Activated T-helper 1 cell treated with anti-CD3 and anti-CD28 coated beads, Interleukin-12 subunit alpha, Interleukin-12 subunit beta, Interleukin-2, Interleukin-4 antibody, amounts not matched to agents 30 ng/mL and 10 ng/mL and 1 ng/mL, durations not matched to agents 14 hours and 24 hours and 36 hours (primary cell): ENCODE measurements at regions not wholly inside any gene's neighbourhood (a gene's known extent, or its start where the extent isn't known, plus 50 kb on each side); places are given as distances from the start of the nearest gene placed in this dataset.

Experiments
- DNase-seq: peaks from one replicate; pipeline ENCODE4 v3.0.0; 2021; ENCODE audit warnings: low spot score
- H3K27ac Mint-ChIP-seq: one replicate; pipeline ENCODE4 v1.8.0; 2021; ENCODE audit warnings: mild to moderate bottlenecking, mixed read lengths
- H3K27me3 Mint-ChIP-seq: one replicate; pipeline ENCODE4 v1.8.0; 2022; ENCODE audit warnings: mild to moderate bottlenecking, moderate library complexity, mixed read lengths; ENCODE audit not compliant: insufficient read depth
- H3K36me3 Mint-ChIP-seq: one replicate; pipeline ENCODE4 v1.8.0; 2021; ENCODE audit warnings: low read depth, mixed read lengths
- H3K4me1 Mint-ChIP-seq: one replicate; pipeline ENCODE4 v1.8.0; 2021; ENCODE audit warnings: low read depth, mixed read lengths
- H3K4me3 Mint-ChIP-seq: one replicate; pipeline ENCODE4 v1.8.0; 2021; ENCODE audit warnings: mild to moderate bottlenecking, moderate library complexity, mixed read lengths
- H3K9me3 Mint-ChIP-seq: one replicate; pipeline ENCODE4 v1.8.0; 2021; ENCODE audit warnings: mixed read lengths
- intact Hi-C: fragments of 100-400 bp; cut with micrococcal nuclease; formaldehyde crosslinking; loops from one replicate; pipeline ENCODE4 v1.15.1; 2024

DNA sequence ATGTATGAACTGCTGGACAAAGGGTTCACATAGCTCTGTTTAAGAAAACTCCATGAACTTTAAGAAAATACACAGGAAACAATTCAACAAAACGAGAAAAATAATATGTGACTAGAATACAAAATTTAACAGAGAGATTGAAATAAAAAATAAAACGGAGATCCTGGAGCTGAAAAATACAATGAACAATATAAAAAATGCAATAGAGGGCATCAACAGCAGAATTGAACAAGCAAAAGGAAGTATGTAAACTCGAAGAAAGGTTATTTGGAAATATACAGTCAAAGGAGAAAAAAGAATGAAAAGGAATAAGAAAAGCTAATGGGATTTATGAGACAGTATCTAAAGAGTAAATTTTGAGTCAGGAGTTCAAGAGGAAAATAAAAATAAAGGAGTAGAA is 163.0 kb upstream of the DACH1 start:
- Mint-ChIP-seq H3K4me1 (no peaks in the 10 kb centered on the region), H3K27ac (no peak overlapping the region), H3K4me3 (no peak overlapping the region), H3K9me3 (peaks cover 16% of the 10 kb centered on the region), H3K36me3 (no peaks in the 10 kb centered on the region), H3K27me3 (no peaks in the 10 kb centered on the region)
- DNase-seq, result no peak
- intact Hi-C loops, result no loop called here

DNA sequence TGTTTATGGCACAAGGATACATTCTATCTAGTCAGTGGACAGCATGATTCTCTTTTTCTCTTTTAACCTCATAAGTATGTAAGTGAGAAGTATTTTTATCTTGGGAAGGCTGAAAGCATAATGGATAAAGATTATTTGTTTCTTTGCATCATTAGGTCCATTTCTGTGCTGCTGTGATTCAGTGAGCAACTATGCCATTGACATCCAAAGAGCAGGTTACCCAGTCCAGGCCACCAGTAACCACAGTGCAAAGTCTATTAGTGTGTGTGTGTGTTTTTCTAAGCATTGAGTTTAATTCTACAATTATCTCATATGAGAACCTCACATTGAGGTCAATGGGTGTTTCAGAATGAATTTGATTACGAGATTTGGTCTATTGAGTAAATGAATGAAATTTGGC is 158.8 kb upstream of the DACH1 start:
- H3K4me3 Mint-ChIP-seq, result no peak overlapping the region
- no peaks in the 10 kb centered on the region for H3K36me3 Mint-ChIP-seq
- intact Hi-C loops, result no loop called here
- no peak overlapping the region for H3K27ac Mint-ChIP-seq
- peaks cover 16% of the 10 kb centered on the region for H3K9me3 Mint-ChIP-seq
- no peak for DNase-seq
- no peaks in the 10 kb centered on the region for H3K4me1 Mint-ChIP-seq
- H3K27me3 Mint-ChIP-seq, result no peaks in the 10 kb centered on the region

DNA sequence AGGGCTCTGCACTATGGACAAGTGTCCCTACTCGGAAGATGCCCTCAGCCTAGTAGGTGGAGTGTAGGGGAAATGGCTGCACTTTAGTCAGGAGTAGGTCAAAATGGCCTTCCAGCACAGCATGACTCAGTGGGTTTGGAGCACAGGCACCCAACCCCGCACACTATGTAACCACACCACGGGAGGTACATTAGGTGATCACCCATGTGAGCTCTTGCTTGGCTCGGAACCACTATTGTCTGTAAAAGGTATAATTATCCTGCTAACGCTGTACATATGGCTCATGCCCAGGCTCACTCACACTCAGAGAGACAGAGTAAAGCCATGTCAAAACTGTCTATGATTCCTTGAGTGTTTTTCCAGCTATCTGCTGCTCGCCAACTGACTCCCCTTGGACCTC is 156.9 kb upstream of the DACH1 start:
- Mint-ChIP-seq H3K27ac (no peak overlapping the region), H3K4me3 (no peak overlapping the region), H3K4me1 (no peaks in the 10 kb centered on the region), H3K9me3 (peaks cover 9% of the 10 kb centered on the region), H3K27me3 (no peaks in the 10 kb centered on the region), H3K36me3 (no peaks in the 10 kb centered on the region)
- DNase-seq, result no peak
- intact Hi-C loops, result no loop called here

DNA sequence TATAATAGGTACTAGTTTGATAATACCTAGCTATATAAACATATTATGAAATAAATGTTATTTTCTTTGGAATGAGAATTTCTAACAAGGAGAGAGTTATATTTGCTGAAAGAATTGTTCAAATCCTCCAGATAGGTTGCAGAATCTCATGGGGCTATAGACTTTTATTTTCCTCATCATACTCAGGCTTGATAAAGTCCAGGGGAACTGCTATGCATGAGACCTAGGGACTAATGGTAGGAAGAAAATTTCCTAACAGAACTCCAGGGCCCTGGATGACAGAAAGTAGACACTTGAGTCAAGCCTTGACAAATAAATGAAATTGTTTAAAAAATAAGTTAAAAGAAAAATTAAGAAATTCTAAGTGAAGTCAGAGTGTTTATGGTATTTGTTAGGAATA is 138.5 kb upstream of the DACH1 start:
- Mint-ChIP-seq H3K4me1 (no peaks in the 10 kb centered on the region), H3K9me3 (no peaks in the 10 kb centered on the region), H3K27ac (no peak overlapping the region), H3K27me3 (no peaks in the 10 kb centered on the region), H3K4me3 (no peak overlapping the region), H3K36me3 (no peaks in the 10 kb centered on the region)
- intact Hi-C loops, result no loop called here
- no peak for DNase-seq

- H3K4me3 Mint-ChIP-seq, result no peak overlapping the region
- intact Hi-C loops, result no loop called here
Observed at GRCh38 chr13:72004784-72005374, 137.9 kb upstream of the DACH1 start.

DNA sequence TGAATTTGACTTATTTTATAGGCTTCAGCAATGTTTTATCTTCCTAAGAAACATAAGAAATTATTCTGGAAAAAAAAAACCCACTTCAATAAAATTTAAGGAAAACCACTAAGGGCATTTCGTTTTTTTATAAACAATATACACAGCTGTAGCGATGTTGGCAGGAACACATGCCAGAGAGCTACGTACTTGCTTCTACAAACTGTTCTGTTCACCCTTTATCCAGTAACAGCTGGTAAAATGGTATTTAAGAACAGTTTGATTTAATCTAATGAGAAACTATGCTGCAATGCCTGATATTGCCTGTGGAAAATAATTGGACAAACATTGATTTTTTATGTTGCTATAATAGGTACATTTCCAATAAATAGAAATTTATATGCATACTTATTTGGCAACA is 137.2 kb upstream of the DACH1 start:
- Mint-ChIP-seq H3K4me3 (no peak overlapping the region), H3K9me3 (peaks cover 2% of the 10 kb centered on the region), H3K27me3 (no peaks in the 10 kb centered on the region), H3K27ac (no peak overlapping the region), H3K36me3 (no peaks in the 10 kb centered on the region), H3K4me1 (no peaks in the 10 kb centered on the region)
- intact Hi-C loops, result no loop called here
- DNase-seq, result no peak

More at GRCh38 chr13:72004784-72005374, 137.9 kb upstream of the DACH1 start:
- DNase-seq, result no peak
- H3K4me1 Mint-ChIP-seq, result no peaks in the 10 kb centered on the region
- no peaks in the 10 kb centered on the region for H3K27me3 Mint-ChIP-seq
- no peaks in the 10 kb centered on the region for H3K9me3 Mint-ChIP-seq
- H3K27ac Mint-ChIP-seq, result no peak overlapping the region
- H3K36me3 Mint-ChIP-seq, result no peaks in the 10 kb centered on the region

DNA sequence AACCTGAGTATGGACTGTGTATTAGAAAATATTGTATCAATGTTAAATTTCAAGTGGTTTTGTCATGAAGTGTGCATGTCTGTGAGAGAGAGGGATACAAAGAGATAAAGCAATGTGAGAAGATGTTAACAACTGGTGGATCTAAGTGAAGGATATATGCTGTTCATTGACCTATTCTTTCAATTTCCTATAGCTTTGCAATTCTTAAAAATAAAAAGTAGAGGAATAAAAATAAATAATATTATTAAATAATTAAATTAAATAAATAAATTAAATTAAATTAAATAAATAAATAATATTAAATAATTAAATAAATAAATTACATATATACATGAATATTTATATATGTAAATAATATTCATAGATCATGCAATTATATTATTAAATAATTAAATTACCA is 131.2 kb upstream of the DACH1 start:
- Mint-ChIP-seq H3K4me3 (no peak overlapping the region), H3K27me3 (no peaks in the 10 kb centered on the region), H3K36me3 (no peaks in the 10 kb centered on the region), H3K9me3 (peaks cover 13% of the 10 kb centered on the region), H3K4me1 (no peaks in the 10 kb centered on the region), H3K27ac (no peak overlapping the region)
- intact Hi-C loops, result no loop called here
- DNase-seq, result no peak

GRCh38 chr13:71979616-71980015 is 112.6 kb upstream of the DACH1 start:
- Mint-ChIP-seq H3K9me3 (peaks cover 5% of the 10 kb centered on the region), H3K27me3 (no peaks in the 10 kb centered on the region), H3K4me1 (no peaks in the 10 kb centered on the region), H3K27ac (no peak overlapping the region), H3K4me3 (no peak overlapping the region), H3K36me3 (no peaks in the 10 kb centered on the region)
- intact Hi-C loops, result no loop called here
- DNase-seq, result no peak

- H3K9me3 Mint-ChIP-seq, result no peaks in the 10 kb centered on the region
- DNase-seq, result no peak
- intact Hi-C loops, result no loop called here
- no peak overlapping the region for H3K4me3 Mint-ChIP-seq
- H3K36me3 Mint-ChIP-seq, result no peaks in the 10 kb centered on the region
- H3K27ac Mint-ChIP-seq, result no peak overlapping the region
- H3K27me3 Mint-ChIP-seq, result no peaks in the 10 kb centered on the region
- H3K4me1 Mint-ChIP-seq, result no peaks in the 10 kb centered on the region
Observed at GRCh38 chr13:71977028-71977427, 110.0 kb upstream of the DACH1 start.

DNA sequence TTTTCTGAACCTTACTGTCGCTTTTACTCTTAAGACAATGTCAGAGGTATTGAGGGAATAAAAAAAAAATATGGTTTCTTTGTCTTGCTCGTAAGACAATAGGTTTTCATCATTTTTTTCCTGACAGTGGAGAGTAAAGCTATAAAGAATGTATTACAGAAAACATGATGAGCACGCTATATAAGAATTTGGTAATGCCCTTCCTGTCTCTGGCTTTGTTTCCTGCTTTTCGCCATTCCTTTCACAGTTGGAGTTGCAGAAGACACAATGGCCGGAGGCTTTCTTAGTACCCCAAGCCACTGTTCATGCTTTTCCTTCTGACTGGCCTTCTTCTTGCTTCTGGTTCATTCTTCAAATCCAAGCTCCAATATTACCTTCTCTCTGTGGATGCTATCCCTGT is 101.0 kb upstream of the DACH1 start:
- Mint-ChIP-seq H3K27me3 (no peaks in the 10 kb centered on the region), H3K9me3 (no peaks in the 10 kb centered on the region), H3K36me3 (no peaks in the 10 kb centered on the region), H3K27ac (no peak overlapping the region), H3K4me3 (no peak overlapping the region), H3K4me1 (no peaks in the 10 kb centered on the region)
- DNase-seq, result no peak
- intact Hi-C loops, result no loop called here

GRCh38 chr13:71964491-71965100 is 97.6 kb upstream of the DACH1 start:
- H3K27ac Mint-ChIP-seq, result no peak overlapping the region
- H3K9me3 Mint-ChIP-seq, result no peaks in the 10 kb centered on the region
- H3K27me3 Mint-ChIP-seq, result no peaks in the 10 kb centered on the region
- peak overlapping the region; percentile 63 for H3K4me3 Mint-ChIP-seq
- no peaks in the 10 kb centered on the region for H3K4me1 Mint-ChIP-seq
- H3K36me3 Mint-ChIP-seq, result no peaks in the 10 kb centered on the region
- DNase-seq, result no peak
- intact Hi-C loops, result no loop called here

GRCh38 chr13:71962735-71963134 is 95.7 kb upstream of the DACH1 start:
- H3K4me1 Mint-ChIP-seq, result no peaks in the 10 kb centered on the region
- H3K36me3 Mint-ChIP-seq, result no peaks in the 10 kb centered on the region
- H3K27ac Mint-ChIP-seq, result no peak overlapping the region
- intact Hi-C loops, result no loop called here
- no peak for DNase-seq
- H3K4me3 Mint-ChIP-seq, result no peak overlapping the region
- no peaks in the 10 kb centered on the region for H3K9me3 Mint-ChIP-seq
- H3K27me3 Mint-ChIP-seq, result no peaks in the 10 kb centered on the region

DNA sequence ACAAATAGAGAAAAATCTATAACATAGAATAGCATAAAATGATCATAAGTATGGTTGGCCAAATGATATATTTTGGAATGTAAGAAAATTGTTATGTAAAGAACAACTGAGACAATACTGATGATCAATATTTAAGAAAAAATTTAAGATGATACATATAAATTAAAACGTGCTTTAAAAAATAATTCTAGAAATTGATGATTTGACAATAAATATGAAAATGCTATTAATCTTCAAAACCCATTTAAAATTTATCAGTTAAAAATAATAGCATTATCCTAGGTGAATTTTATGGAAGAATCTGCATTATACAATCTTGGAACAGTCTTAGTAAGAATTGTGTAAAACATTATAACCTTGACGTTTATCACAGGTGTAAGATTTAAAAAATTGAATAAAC is 95.1 kb upstream of the DACH1 start:
- intact Hi-C loops, result no loop called here
- no peaks in the 10 kb centered on the region for H3K4me1 Mint-ChIP-seq
- no peak overlapping the region for H3K4me3 Mint-ChIP-seq
- H3K27me3 Mint-ChIP-seq, result no peaks in the 10 kb centered on the region
- DNase-seq, result no peak
- H3K27ac Mint-ChIP-seq, result no peak overlapping the region
- no peaks in the 10 kb centered on the region for H3K36me3 Mint-ChIP-seq
- no peaks in the 10 kb centered on the region for H3K9me3 Mint-ChIP-seq

GRCh38 chr13:71949441-71949840 is 82.4 kb upstream of the DACH1 start:
- DNase-seq, result no peak

More at GRCh38 chr13:71949441-71949840, 82.4 kb upstream of the DACH1 start:
- Mint-ChIP-seq H3K36me3 (no peaks in the 10 kb centered on the region), H3K27me3 (no peaks in the 10 kb centered on the region), H3K9me3 (no peaks in the 10 kb centered on the region), H3K27ac (no peak overlapping the region), H3K4me1 (no peaks in the 10 kb centered on the region), H3K4me3 (no peak overlapping the region)
- intact Hi-C loops, result no loop called here
